Colonic mucosa (tissue), 4 donors: ENCODE measurements at regions not wholly inside any gene's neighbourhood (a gene's known extent, or its start where the extent isn't known, plus 50 kb on each side); places are given as distances from the start of the nearest gene placed in this dataset.

ENCODE experiments used
- DNase-seq: peaks from one replicate; pipeline ENCODE4 v3.0.0-alpha.2; 2020
- H3K27ac ChIP-seq: fragments of 200-600 bp; one replicate; pipeline ENCODE4 v1.8.0; 2021
- H3K27me3 ChIP-seq: fragments of 200-600 bp; one replicate; pipeline ENCODE4 v1.8.0; 2021
- H3K36me3 ChIP-seq: fragments of 200-600 bp; one replicate; pipeline ENCODE4 v1.8.0; 2021
- H3K4me1 ChIP-seq: fragments of 200-600 bp; one replicate; pipeline ENCODE4 v1.8.0; 2021; ENCODE audit warnings: mild to moderate bottlenecking
- H3K4me3 ChIP-seq: fragments of 200-600 bp; one replicate; pipeline ENCODE4 v1.8.0; 2021
- H3K9ac ChIP-seq, 2 donors: one replicate each; pipeline ENCODE4 v1.7.0; 2013; ENCODE audit warnings: control low read depth in 2 of 2, low read depth in 2 of 2, low read length in 2 of 2
- H3K9me3 ChIP-seq: fragments of 200-600 bp; one replicate; pipeline ENCODE4 v1.8.0; 2021
- intact Hi-C: fragments of 100-400 bp; cut with DNase I; formaldehyde crosslinking; loops from one replicate; pipeline ENCODE4 v1.14.1; 2022
- TF ChIP-seq, protein P1 (sequence below): fragments of 200-600 bp; IDR thresholded peaks from one replicate; pipeline ENCODE4 v1.8.0; 2022; ENCODE audit warnings: antibody characterized with exemption, mild to moderate bottlenecking
- donor health status: healthy.
- donor health status: DM: no; HTN: no; CAD: no.
- donor health status: DM: no; HTN: no; CAD: no.

DNA sequence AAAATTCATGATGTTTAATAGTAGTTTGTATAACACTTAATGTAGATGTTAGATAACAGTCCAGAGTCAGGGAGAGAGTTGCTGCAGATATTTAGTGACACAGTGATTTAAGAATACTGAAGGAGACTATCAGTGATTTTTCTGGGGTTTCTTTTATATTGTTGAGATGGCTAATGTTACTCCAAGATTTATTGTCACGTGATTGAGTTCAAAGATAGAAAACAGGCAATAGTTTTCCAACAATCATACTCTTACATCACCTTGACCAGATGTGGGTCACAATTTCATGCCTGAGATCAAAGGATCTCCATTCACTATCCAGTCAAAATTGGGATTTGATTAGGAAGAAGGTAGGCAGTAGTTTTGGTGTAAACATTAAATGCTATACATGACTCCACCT is 580.0 kb upstream of the ARRDC3 start:
- no peaks in the 10 kb centered on the region for H3K36me3 ChIP-seq
- no peak overlapping the region for H3K27ac ChIP-seq
- DNase-seq = no peak
- H3K27me3 ChIP-seq = no peaks in the 10 kb centered on the region
- no peaks in the 10 kb centered on the region for H3K9me3 ChIP-seq
- TF ChIP-seq, protein P1, sequence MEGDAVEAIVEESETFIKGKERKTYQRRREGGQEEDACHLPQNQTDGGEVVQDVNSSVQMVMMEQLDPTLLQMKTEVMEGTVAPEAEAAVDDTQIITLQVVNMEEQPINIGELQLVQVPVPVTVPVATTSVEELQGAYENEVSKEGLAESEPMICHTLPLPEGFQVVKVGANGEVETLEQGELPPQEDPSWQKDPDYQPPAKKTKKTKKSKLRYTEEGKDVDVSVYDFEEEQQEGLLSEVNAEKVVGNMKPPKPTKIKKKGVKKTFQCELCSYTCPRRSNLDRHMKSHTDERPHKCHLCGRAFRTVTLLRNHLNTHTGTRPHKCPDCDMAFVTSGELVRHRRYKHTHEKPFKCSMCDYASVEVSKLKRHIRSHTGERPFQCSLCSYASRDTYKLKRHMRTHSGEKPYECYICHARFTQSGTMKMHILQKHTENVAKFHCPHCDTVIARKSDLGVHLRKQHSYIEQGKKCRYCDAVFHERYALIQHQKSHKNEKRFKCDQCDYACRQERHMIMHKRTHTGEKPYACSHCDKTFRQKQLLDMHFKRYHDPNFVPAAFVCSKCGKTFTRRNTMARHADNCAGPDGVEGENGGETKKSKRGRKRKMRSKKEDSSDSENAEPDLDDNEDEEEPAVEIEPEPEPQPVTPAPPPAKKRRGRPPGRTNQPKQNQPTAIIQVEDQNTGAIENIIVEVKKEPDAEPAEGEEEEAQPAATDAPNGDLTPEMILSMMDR = no peak
- no peak overlapping the region for H3K4me3 ChIP-seq
- intact Hi-C loops = no loop called here
- H3K9ac ChIP-seq = no peak overlapping the region
- H3K4me1 ChIP-seq = no peaks in the 10 kb centered on the region

DNA sequence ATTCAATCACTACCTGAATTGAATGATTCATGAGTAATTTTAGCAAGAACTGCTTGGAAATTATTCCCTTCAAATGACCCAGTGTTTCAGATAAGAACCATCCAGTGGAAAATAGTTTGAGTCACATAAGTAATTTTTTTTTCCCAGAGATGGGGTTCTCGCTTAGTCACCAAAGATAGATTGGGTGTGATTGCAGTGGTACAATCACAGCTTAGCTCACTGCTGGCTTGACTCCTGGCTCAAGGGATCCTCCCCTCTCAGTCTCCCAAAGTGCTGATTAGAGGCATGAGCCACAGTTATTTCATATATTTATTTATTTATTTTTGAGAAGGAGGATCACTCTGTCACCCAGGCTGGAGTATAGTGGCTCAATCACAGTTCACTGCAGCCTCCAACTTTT is 574.5 kb upstream of the ARRDC3 start:
- TF ChIP-seq, protein P1 = no peak
- H3K9me3 ChIP-seq = no peaks in the 10 kb centered on the region
- H3K27me3 ChIP-seq = no peaks in the 10 kb centered on the region
- H3K27ac ChIP-seq = no peak overlapping the region
- no peak overlapping the region for H3K9ac ChIP-seq
- no peaks in the 10 kb centered on the region for H3K4me1 ChIP-seq
- H3K36me3 ChIP-seq = no peaks in the 10 kb centered on the region
- no peak overlapping the region for H3K4me3 ChIP-seq
- DNase-seq = no peak
- intact Hi-C loops = no loop called here

DNA sequence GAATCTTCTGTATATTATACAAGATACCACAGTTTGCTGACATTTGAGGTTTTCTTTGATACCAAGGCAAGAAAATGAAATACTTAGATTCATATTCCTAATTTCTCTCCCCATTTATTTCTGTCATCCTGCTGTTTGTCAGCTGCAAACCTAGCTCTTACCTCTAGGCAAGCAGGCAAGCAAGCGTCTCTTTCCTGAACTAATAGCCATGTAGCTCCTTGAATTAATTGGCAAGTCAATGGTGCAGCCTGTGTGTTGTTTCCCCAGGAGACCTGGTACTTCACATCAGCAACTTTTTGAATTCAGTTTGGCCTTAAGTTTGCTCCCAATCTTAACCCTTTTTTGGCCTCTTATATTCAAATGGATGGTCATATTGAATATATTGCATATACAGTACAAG is 573.6 kb upstream of the ARRDC3 start:
- TF ChIP-seq, protein P1 = no peak
- Histone ChIP-seq H3K9me3 (no peaks in the 10 kb centered on the region), H3K27ac (no peak overlapping the region), H3K27me3 (no peaks in the 10 kb centered on the region), H3K4me3 (no peak overlapping the region), H3K9ac (no peak overlapping the region), H3K4me1 (no peaks in the 10 kb centered on the region), H3K36me3 (no peaks in the 10 kb centered on the region)
- intact Hi-C loops = no loop called here
- DNase-seq = no peak

DNA sequence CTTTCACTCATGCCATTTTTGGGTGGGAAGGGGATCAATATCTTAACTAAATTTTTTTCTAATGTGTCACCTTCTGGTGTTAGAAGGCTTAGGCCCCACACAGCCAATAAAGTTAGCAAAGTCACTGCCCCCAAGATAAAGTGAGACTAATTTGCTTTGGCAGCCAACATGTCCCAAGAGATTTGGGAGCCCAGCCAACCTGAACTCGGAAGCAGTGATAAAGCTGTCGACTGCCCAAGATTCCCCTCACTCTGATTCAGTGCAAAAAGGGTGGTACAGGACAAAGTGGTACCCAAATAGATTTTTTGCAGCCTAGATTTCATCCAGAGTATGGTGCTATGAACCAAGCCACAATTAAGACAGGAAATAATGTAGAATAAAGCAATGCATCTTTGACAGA is 572.5 kb upstream of the ARRDC3 start:
- Histone ChIP-seq H3K27ac (no peak overlapping the region), H3K27me3 (no peaks in the 10 kb centered on the region), H3K9ac (no peak overlapping the region), H3K9me3 (no peaks in the 10 kb centered on the region), H3K36me3 (no peaks in the 10 kb centered on the region), H3K4me1 (no peaks in the 10 kb centered on the region), H3K4me3 (no peak overlapping the region)
- no peak for DNase-seq
- TF ChIP-seq, protein P1 = no peak
- intact Hi-C loops = no loop called here

DNA sequence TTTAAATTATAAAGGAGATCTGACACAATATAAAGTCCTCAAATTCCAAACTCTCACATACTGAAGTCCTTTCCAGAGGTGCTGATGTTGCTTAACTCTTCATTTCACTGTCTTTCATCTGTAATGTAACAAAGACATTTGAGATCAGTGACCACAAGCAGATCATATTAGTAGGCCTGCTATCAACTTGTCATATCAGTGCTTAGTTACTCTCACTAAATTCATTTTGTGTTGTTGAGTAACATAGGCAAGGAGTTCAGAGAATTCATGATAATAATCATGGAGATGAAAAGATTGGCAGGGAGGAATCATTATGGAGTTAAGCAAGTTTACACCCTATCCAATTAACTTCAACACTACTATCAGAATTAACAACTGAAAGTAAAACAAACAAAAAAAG is 571.0 kb upstream of the ARRDC3 start:
- intact Hi-C loops = no loop called here
- no peaks in the 10 kb centered on the region for H3K36me3 ChIP-seq
- no peak overlapping the region for H3K9ac ChIP-seq
- H3K27me3 ChIP-seq = no peaks in the 10 kb centered on the region
- H3K4me1 ChIP-seq = no peaks in the 10 kb centered on the region
- no peak for DNase-seq
- TF ChIP-seq, protein P1 = no peak
- H3K27ac ChIP-seq = no peak overlapping the region
- no peak overlapping the region for H3K4me3 ChIP-seq
- H3K9me3 ChIP-seq = no peaks in the 10 kb centered on the region

DNA sequence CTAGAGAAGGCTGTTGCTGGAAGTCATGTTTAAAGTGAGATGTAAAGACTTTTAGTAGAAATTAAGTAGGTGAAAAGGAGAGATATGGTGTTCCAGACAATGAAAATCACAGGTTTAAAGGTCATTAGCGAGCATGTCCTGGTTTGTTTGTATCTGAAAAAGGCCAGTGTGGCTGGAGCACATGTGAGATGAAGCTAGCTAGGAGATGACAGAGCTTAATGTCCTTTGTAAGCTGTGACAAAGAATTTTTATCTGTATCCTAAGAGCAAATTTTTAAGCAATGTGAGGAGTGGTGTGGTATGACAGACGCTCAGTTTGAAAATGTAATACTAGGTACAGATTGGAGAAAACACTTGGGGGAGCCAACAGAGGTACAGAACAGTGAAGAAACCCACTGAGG is 567.2 kb upstream of the ARRDC3 start:
- TF ChIP-seq, protein P1 = no peak
- Histone ChIP-seq H3K27me3 (no peaks in the 10 kb centered on the region), H3K9ac (no peak overlapping the region), H3K4me3 (no peak overlapping the region), H3K27ac (no peak overlapping the region), H3K9me3 (no peaks in the 10 kb centered on the region), H3K4me1 (no peaks in the 10 kb centered on the region), H3K36me3 (no peaks in the 10 kb centered on the region)
- DNase-seq = no peak
- intact Hi-C loops = no loop called here
